ENCODE measurements at regions not wholly inside any gene's neighbourhood (a gene's known extent, or its start where the extent isn't known, plus 50 kb on each side); places are given as distances from the start of the nearest gene placed in this dataset.
A peak's percentile ranks its signal among the peaks of the same experiment; 100 is the strongest.

DNA sequence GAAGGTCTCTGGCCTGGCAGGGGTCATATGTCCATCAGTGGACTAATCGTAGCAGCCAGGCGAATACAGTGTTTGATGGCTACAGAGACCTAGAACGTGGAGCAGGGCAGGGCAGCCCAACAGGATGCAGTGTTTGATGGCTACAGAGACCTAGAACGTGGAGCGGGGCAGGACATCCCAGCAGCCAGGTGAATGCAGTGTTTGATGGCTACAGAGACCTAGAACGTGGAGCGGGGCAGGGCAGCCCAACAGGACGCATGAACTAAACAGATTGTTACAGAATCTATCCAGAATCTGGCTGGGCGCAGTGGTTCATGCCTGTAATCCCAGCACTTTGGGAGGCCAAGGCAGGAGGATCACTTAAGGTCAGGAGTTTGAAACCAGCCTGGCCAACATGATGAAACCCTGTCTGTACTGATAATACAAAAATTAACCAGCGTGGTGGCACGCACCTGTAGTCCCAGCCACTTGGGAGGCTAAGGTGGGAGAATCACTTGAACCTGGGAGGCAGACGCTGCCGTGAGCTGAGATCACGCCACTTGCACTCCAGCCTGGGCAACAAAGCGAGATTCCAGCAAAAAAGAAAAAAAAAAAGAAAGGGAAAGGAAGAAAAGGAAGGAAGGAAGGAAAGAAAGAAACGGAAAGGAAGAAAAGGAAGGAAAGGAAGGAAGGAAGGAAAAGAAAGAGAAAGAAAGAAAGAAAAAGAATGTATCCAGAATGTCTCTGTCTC is 65.2 kb upstream of the RPH3AL start:
- H3K36me3 ChIP-seq, result no peaks in the 10 kb centered on the region
- 76 to 83% (median 80%) methylated on average over 16 of the region's 16 CpGs for WGBS, 5 donors
- TF ChIP-seq POLR2A (IDR thresholded peaks at IDR 0.05), result no peak
- TF ChIP-seq, protein P1, sequence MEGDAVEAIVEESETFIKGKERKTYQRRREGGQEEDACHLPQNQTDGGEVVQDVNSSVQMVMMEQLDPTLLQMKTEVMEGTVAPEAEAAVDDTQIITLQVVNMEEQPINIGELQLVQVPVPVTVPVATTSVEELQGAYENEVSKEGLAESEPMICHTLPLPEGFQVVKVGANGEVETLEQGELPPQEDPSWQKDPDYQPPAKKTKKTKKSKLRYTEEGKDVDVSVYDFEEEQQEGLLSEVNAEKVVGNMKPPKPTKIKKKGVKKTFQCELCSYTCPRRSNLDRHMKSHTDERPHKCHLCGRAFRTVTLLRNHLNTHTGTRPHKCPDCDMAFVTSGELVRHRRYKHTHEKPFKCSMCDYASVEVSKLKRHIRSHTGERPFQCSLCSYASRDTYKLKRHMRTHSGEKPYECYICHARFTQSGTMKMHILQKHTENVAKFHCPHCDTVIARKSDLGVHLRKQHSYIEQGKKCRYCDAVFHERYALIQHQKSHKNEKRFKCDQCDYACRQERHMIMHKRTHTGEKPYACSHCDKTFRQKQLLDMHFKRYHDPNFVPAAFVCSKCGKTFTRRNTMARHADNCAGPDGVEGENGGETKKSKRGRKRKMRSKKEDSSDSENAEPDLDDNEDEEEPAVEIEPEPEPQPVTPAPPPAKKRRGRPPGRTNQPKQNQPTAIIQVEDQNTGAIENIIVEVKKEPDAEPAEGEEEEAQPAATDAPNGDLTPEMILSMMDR (IDR thresholded peaks at IDR 0.05 in 8 of 11, conservative IDR thresholded peaks at IDR 0.05 in 3 of 11), result no peak
- TF ChIP-seq POLR2AphosphoS5 (IDR thresholded peaks at IDR 0.05), result no peak
- peak overlapping the region in 3 of 8 donors; percentile 76 to 91 (median 81) for H3K27ac ChIP-seq
- no peak for DNase-seq
- H3K4me1 ChIP-seq, result peaks cover 0 to 80% (median 46%) of the 10 kb centered on the region in 6 donors
- no peak overlapping the region for H3K4me3 ChIP-seq
- H3K27me3 ChIP-seq (replicated peaks in 1 of 7), result peaks cover 0 to 27% (median 0%) of the 10 kb centered on the region in 7 donors
- H3K9me3 ChIP-seq, result no peaks in the 10 kb centered on the region
- intact Hi-C loops (cut with DNase I; ENCODE audit: low total_unique reads), result no loop called here

DNA sequence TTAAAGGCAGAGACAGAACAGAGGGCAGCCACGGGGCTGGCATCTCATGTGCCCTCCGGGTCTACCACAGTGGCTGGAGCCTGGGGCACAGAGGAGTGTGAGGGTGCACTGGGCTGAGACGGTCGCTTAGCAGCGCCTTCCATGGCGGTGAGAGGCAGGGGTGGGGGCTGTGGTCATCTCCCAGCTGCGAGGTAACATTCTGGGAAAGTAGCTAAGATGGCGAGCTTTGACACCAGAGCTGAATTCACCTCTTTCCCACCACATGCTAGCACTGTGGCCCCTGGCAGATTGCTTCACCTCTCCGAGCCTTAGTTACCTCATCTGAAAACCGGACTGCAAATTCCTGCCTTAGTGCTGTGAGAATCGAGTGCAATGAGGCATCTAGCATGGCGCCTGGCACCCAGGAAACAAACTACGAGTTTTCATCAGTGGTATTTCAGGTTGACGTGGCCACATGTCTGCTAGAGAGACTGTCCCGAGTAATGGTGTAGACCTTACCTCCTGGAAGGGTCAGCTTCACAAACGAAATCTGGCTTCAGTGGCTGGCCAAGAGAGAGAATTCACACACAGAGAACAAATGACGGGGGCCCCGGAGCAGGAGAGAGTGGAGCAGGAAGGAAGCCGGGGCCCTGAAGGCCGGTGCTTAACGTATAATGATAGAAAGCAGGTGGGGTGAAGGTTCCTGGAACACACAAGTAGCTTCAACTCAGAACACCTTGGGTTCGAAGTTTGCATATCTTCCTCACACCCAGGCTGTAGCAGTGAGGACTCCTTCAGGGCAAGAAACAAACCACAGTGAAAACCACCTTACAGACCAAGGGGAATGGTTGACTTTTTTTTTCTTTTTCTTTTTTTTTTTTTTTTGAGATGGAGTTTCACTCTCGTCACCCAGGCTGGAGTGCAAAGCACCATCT is 63.9 kb upstream of the RPH3AL start:
- Histone ChIP-seq H3K36me3 (no peaks in the 10 kb centered on the region), H3K9me3 (no peaks in the 10 kb centered on the region), H3K4me3 (peak overlapping the region; percentile 8 to 66 (median 24)), H3K27ac (peak overlapping the region; percentile 60 to 91 (median 74)), H3K27me3 (replicated peaks in 1 of 7) (peaks cover 0 to 27% (median 0%) of the 10 kb centered on the region in 7 donors), H3K4me1 (peaks cover 12 to 88% (median 59%) of the 10 kb centered on the region in 6 donors)
- intact Hi-C loops (cut with DNase I; ENCODE audit: low total_unique reads), result no loop called here
- 23 to 45% (median 37%) methylated on average over 17 to 23 of the region's 23 CpGs for WGBS, 5 donors
- TF ChIP-seq POLR2A (IDR thresholded peaks at IDR 0.05), result no peak
- peak in 2 of 3 donors; percentile 44 to 70 for TF ChIP-seq POLR2AphosphoS5 (IDR thresholded peaks at IDR 0.05)
- TF ChIP-seq, protein P1 (IDR thresholded peaks at IDR 0.05 in 8 of 11, conservative IDR thresholded peaks at IDR 0.05 in 3 of 11), result peak in 1 of 11 experiments; percentile 18
- peak; percentile 78 for DNase-seq

DNA sequence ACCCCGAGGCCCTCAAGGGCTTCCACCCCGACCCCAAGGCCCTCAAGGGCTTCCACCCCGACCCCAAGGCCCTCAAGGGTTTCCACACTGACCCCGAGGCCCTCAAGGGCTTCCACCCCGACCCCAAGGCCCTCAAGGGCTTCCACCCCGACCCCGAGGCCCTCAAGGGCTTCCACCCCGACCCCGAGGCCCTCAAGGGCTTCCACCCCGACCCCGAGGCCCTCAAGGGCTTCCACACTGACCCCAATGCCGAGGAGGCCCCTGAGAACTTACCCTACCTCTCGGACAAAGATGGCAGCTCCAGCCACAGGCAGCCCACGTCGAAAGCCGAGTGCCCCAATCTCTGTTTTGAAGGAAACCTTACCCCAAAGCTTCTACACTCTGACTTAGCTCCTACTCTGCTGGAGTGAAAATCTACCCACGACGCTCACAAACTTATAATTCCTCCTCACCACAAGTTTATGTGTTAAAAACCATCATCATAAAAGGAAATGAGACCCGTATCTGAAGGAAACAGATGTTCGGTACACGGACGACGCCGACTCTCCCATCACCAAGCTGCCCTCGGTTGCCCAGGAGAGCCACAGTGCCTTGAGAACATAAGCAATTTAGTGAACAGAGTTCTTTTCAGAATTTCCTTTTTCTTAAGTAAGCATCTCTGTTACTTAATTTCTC is 61.2 kb upstream of the RPH3AL start:
- Histone ChIP-seq H3K4me1 (peaks cover 21 to 95% (median 72%) of the 10 kb centered on the region in 6 donors), H3K27me3 (replicated peaks in 1 of 7) (peaks cover 0 to 19% (median 0%) of the 10 kb centered on the region in 7 donors), H3K4me3 (peak overlapping the region in 2 of 8 donors; percentile 17 to 44), H3K9me3 (no peaks in the 10 kb centered on the region), H3K27ac (peak overlapping the region in 4 of 8 donors; percentile 65 to 81 (median 72)), H3K36me3 (no peaks in the 10 kb centered on the region)
- DNase-seq, result no peak
- intact Hi-C loops (cut with DNase I; ENCODE audit: low total_unique reads), result loop anchor here (5.0 kb wide), 1 partner anchor 288 kb away; no protein-coding TSS in a partner anchor
- TF ChIP-seq, protein P1 (IDR thresholded peaks at IDR 0.05 in 8 of 11, conservative IDR thresholded peaks at IDR 0.05 in 3 of 11), result no peak
- TF ChIP-seq POLR2AphosphoS5 (IDR thresholded peaks at IDR 0.05) (no peak), POLR2A (IDR thresholded peaks at IDR 0.05) (no peak)
- WGBS, 5 donors, result 20 to 36% (median 26%) methylated on average over 23 to 25 of the region's 25 CpGs
